Trophoblast cell (in vitro differentiated cells and primary cell): ENCODE measurements at regions not wholly inside any gene's neighbourhood (a gene's known extent, or its start where the extent isn't known, plus 50 kb on each side); places are given as distances from the start of the nearest gene placed in this dataset.
A peak's percentile ranks its signal among the peaks of the same experiment; 100 is the strongest.

Experiments used
- DNase-seq, 2 donors: peaks; one replicate each; pipeline ENCODE4 v3.0.0-alpha.2; 2016
- H2AFZ ChIP-seq: 2 replicates; pipeline ENCODE4 v1.6.1; 2013; ENCODE audit warnings: low read length, moderate library complexity, mild to moderate bottlenecking; ENCODE audit not compliant: insufficient read depth, poor library complexity
- H2AK5ac ChIP-seq: 2 replicates; pipeline ENCODE4 v1.6.1; 2013; ENCODE audit warnings: mild to moderate bottlenecking, low read length
- H2BK120ac ChIP-seq: 2 replicates; pipeline ENCODE4 v1.6.1; 2013; ENCODE audit warnings: low read length, mild to moderate bottlenecking, moderate library complexity; ENCODE audit not compliant: insufficient read depth, poor library complexity
- H2BK12ac ChIP-seq: 2 replicates; pipeline ENCODE4 v1.6.1; 2013; ENCODE audit warnings: mild to moderate bottlenecking, low read length, moderate library complexity
- H2BK5ac ChIP-seq: 2 replicates; pipeline ENCODE4 v1.6.1; 2013; ENCODE audit warnings: low read length, low read depth, moderate library complexity, mild to moderate bottlenecking; ENCODE audit not compliant: poor library complexity
- H3K14ac ChIP-seq: 2 replicates; pipeline ENCODE4 v1.6.1; 2013; ENCODE audit warnings: mild to moderate bottlenecking, low read length
- H3K18ac ChIP-seq: 2 replicates; pipeline ENCODE4 v1.6.1; 2013; ENCODE audit warnings: mild to moderate bottlenecking, low read length
- H3K23ac ChIP-seq: 2 replicates; pipeline ENCODE4 v1.6.1; 2013; ENCODE audit warnings: low read length
- H3K27ac ChIP-seq: 2 replicates; pipeline ENCODE4 v1.5.1; 2013; ENCODE audit warnings: low read depth, mild to moderate bottlenecking, inconsistent platforms, low read length, moderate library complexity
- H3K27me3 ChIP-seq: 2 replicates; pipeline ENCODE4 v1.6.1; 2013; ENCODE audit warnings: inconsistent platforms, mild to moderate bottlenecking, low read length, moderate library complexity; ENCODE audit not compliant: insufficient read depth
- H3K36me3 ChIP-seq, 2 experiments: 1 replicate in 1 of 2; 2 replicates in 1 of 2; pipeline ENCODE4 v1.6.1; 2013; ENCODE audit warnings: low read length in 2 of 2, mild to moderate bottlenecking in 2 of 2, moderate library complexity in 1 of 2; ENCODE audit not compliant: insufficient read depth in 2 of 2, control insufficient read depth in 1 of 2
- H3K4ac ChIP-seq: 2 replicates; pipeline ENCODE4 v1.6.1; 2013; ENCODE audit warnings: low read depth, mild to moderate bottlenecking, low read length, moderate library complexity
- H3K4me1 ChIP-seq, 2 experiments: 1 replicate in 1 of 2; 2 replicates in 1 of 2; pipeline ENCODE4 v1.6.1; 2013; ENCODE audit warnings: low read length in 2 of 2, mild to moderate bottlenecking in 2 of 2, moderate library complexity in 1 of 2; ENCODE audit not compliant: insufficient read depth in 2 of 2, control insufficient read depth in 1 of 2
- H3K4me2 ChIP-seq: 2 replicates; pipeline ENCODE4 v1.6.1; 2013; ENCODE audit warnings: inconsistent platforms, mild to moderate bottlenecking, low read length, moderate library complexity
- H3K4me3 ChIP-seq: 2 replicates; pipeline ENCODE4 v1.5.1; 2013; ENCODE audit warnings: mild to moderate bottlenecking, low read depth, low read length, inconsistent platforms
- H3K79me1 ChIP-seq: one replicate; pipeline ENCODE4 v1.6.1; 2013; ENCODE audit warnings: low read length
- H3K79me2 ChIP-seq: 2 replicates; pipeline ENCODE4 v1.6.1; 2013; ENCODE audit warnings: low read length, mild to moderate bottlenecking; ENCODE audit not compliant: control insufficient read depth, insufficient read depth, poor library complexity
- H3K9ac ChIP-seq: 2 replicates; pipeline ENCODE4 v1.6.1; 2013; ENCODE audit warnings: mild to moderate bottlenecking, low read length
- H3K9me3 ChIP-seq: 2 replicates; pipeline ENCODE4 v1.6.1; 2013; ENCODE audit warnings: low read depth, mild to moderate bottlenecking, control low read depth, inconsistent platforms, low read length; ENCODE audit not compliant: insufficient read depth
- H4K12ac ChIP-seq: 2 replicates; pipeline ENCODE4 v1.6.1; 2013; ENCODE audit warnings: low read depth, mild to moderate bottlenecking, low read length, moderate library complexity
- H4K8ac ChIP-seq: 2 replicates; pipeline ENCODE4 v1.6.1; 2013; ENCODE audit warnings: low read depth, mild to moderate bottlenecking, low read length, moderate library complexity
- H4K91ac ChIP-seq: one replicate; pipeline ENCODE4 v1.6.1; 2013; ENCODE audit warnings: low read depth, mild to moderate bottlenecking, low read length, moderate library complexity
- WGBS: extraction: QIAGEN DNeasy Blood & Tissue Kit; methylation state at CpG from one replicate; pipeline ENCODE4 v1.1.7; 2013; ENCODE audit warnings: missing lambda C conversion rate; ENCODE audit not compliant: insufficient read length, insufficient coverage; ENCODE audit errors: extremely low coverage; 5-methylcytosine and 5-hydroxymethylcytosine counted together

DNA sequence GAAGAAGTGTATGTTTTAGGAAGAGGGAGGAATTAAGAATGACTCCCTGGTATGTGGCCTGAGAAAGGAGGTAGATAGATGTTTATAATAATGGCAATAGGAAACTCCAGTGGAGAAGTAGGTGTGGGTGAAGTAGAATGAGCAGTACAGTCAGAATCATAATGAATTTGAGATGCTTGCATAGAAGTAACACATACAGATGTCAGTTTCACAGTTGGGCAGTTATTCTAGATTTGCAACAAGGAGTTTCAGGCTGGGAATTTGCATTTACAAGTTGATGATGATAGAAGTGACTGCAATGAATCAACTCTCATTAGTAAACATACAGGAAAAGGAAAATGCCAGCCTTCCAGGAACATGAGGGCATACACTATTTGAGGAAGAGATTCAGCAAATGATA, 149.0 kb downstream of the SLITRK1 start:
- no peak for DNase-seq
- Histone ChIP-seq H4K91ac (no peak overlapping the region), H3K4me2 (no peak overlapping the region), H3K23ac (no peak overlapping the region), H3K36me3 (no peaks in the 10 kb centered on the region), H3K9me3 (no peaks in the 10 kb centered on the region), H2BK120ac (no peak overlapping the region), H4K8ac (no peak overlapping the region), H2AFZ (no peak overlapping the region), H3K18ac (no peak overlapping the region), H3K27me3 (no peaks in the 10 kb centered on the region), H3K9ac (no peak overlapping the region), H3K27ac (no peak overlapping the region), H3K4ac (no peak overlapping the region), H4K12ac (no peak overlapping the region), H3K4me3 (no peak overlapping the region), H3K79me1 (no peaks in the 10 kb centered on the region), H3K14ac (no peak overlapping the region), H2BK12ac (no peak overlapping the region), H2AK5ac (no peak overlapping the region), H3K4me1 (peaks cover 0 to 2% of the 10 kb centered on the region in 2 experiments), H3K79me2 (no peaks in the 10 kb centered on the region), H2BK5ac (no peak overlapping the region)

DNA sequence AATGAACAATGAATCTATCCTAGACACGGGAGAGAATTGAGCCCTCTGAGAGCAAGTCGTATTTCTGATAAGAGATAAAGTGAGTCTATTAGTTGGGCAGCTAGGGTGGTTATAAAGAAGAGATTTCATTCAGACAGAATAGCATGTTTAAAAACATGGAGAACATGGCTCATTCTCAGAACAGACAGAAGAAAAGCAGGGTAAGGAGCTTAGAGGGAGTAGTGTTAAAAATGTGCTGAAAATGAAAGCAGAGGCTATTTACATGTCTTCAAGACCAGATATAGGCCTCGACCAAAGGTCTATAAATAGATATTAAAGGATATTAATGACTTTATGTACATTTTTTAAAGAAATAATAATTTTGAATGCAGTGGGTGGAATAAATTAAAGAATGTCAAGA, 149.5 kb downstream of the SLITRK1 start:
- no peak overlapping the region for H2BK12ac ChIP-seq
- no peaks in the 10 kb centered on the region for H3K36me3 ChIP-seq
- WGBS: no CpG with 5 or more reads among the region's 3 CpGs
- H2AK5ac ChIP-seq: no peak overlapping the region
- H3K9me3 ChIP-seq: no peaks in the 10 kb centered on the region
- no peaks in the 10 kb centered on the region for H3K27me3 ChIP-seq
- no peak overlapping the region for H3K23ac ChIP-seq
- H3K79me2 ChIP-seq: no peaks in the 10 kb centered on the region
- H3K27ac ChIP-seq: no peak overlapping the region
- no peaks in the 10 kb centered on the region for H3K79me1 ChIP-seq
- H3K4me2 ChIP-seq: no peak overlapping the region
- no peak overlapping the region for H2BK5ac ChIP-seq
- H4K12ac ChIP-seq: no peak overlapping the region
- no peak overlapping the region for H4K91ac ChIP-seq
- H3K9ac ChIP-seq: no peak overlapping the region
- H3K14ac ChIP-seq: no peak overlapping the region
- H2BK120ac ChIP-seq: no peak overlapping the region
- no peak overlapping the region for H4K8ac ChIP-seq
- no peak overlapping the region for H3K4ac ChIP-seq
- DNase-seq: no peak
- H3K18ac ChIP-seq: no peak overlapping the region
- H2AFZ ChIP-seq: no peak overlapping the region
- H3K4me1 ChIP-seq: peaks cover 0 to 2% of the 10 kb centered on the region in 2 experiments
- H3K4me3 ChIP-seq: no peak overlapping the region

DNA sequence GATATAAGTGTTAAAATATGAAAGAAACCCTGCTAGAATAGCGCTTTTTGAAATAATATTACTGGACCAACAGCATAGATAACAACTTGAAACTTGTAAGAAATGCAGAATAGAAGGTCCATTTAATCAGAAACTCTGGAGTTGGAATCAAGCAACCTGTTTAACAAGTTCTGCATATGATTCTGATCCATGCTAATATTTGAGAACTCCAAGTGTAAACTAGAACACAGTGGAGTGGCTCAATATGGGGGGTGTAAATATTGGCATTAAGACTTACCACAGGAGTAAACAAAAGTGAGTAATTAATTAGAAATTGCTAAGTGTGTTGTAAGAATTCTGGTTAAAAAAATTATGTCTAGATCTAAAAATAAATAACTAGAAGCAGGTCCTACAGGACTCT, 151.2 kb downstream of the SLITRK1 start:
- Histone ChIP-seq H4K8ac (no peak overlapping the region), H3K4me2 (no peak overlapping the region), H3K9me3 (no peaks in the 10 kb centered on the region), H3K27ac (no peak overlapping the region), H3K27me3 (no peaks in the 10 kb centered on the region), H3K36me3 (no peaks in the 10 kb centered on the region), H4K91ac (no peak overlapping the region), H3K9ac (no peak overlapping the region), H4K12ac (no peak overlapping the region), H3K4me3 (no peak overlapping the region), H3K79me1 (no peaks in the 10 kb centered on the region), H2BK120ac (no peak overlapping the region), H3K23ac (no peak overlapping the region), H3K14ac (no peak overlapping the region), H3K79me2 (no peaks in the 10 kb centered on the region), H3K18ac (no peak overlapping the region), H3K4ac (no peak overlapping the region), H2AFZ (no peak overlapping the region), H2AK5ac (no peak overlapping the region), H2BK12ac (no peak overlapping the region), H3K4me1 (peaks cover 0 to 2% of the 10 kb centered on the region in 2 experiments), H2BK5ac (no peak overlapping the region)
- no CpG with 5 or more reads among the region's 1 CpG for WGBS
- no peak for DNase-seq

DNA sequence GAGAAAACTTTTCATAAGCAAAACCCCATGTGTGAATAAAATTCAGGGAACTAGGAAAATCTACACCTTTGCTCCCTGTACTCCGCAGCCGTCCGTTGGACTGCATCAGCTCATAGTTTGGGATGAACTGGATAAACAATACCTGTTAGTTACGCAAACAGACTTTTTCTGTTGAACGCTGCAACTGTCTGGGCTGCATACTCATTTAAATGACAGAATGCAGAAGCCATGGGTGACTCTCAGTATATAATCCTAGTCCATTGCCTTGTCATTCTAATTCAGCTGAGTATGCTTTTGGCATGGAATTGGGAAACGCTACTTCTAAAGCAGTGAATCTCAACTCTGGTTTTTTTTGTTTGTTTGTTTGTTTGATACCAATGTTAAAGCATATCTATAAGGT, 151.6 kb downstream of the SLITRK1 start:
- no peak overlapping the region for H3K18ac ChIP-seq
- no peak overlapping the region for H3K27ac ChIP-seq
- WGBS: no CpG with 5 or more reads among the region's 6 CpGs
- H2AK5ac ChIP-seq: no peak overlapping the region
- peaks cover 0 to 2% of the 10 kb centered on the region in 2 experiments for H3K4me1 ChIP-seq
- H3K4me2 ChIP-seq: peak overlapping the region; percentile 36
- no peaks in the 10 kb centered on the region for H3K27me3 ChIP-seq
- no peak overlapping the region for H2AFZ ChIP-seq
- H4K12ac ChIP-seq: no peak overlapping the region
- no peak for DNase-seq
- no peak overlapping the region for H3K9ac ChIP-seq
- H3K79me1 ChIP-seq: no peaks in the 10 kb centered on the region
- no peak overlapping the region for H3K14ac ChIP-seq
- H4K8ac ChIP-seq: no peak overlapping the region
- H3K79me2 ChIP-seq: no peaks in the 10 kb centered on the region
- H2BK120ac ChIP-seq: no peak overlapping the region
- H2BK12ac ChIP-seq: no peak overlapping the region
- H3K4ac ChIP-seq: no peak overlapping the region
- no peak overlapping the region for H3K4me3 ChIP-seq
- H4K91ac ChIP-seq: no peak overlapping the region
- no peak overlapping the region for H2BK5ac ChIP-seq
- no peaks in the 10 kb centered on the region for H3K9me3 ChIP-seq
- H3K23ac ChIP-seq: no peak overlapping the region
- no peaks in the 10 kb centered on the region for H3K36me3 ChIP-seq
